SJCRH30 (cell line): ENCODE measurements at regions not wholly inside any gene's neighbourhood (a gene's known extent, or its start where the extent isn't known, plus 50 kb on each side); places are given as distances from the start of the nearest gene placed in this dataset.

Experiments
- DNase-seq, 2 experiments: peaks; one replicate each; pipeline ENCODE4 v3.0.0-alpha.2; 2015 to 2020
- H3K27ac ChIP-seq: fragments of 250-450 bp; sonication (Bioruptor Pico); 2 replicates; pipeline ENCODE4 v1.5.1; 2020; ENCODE audit warnings: mild to moderate bottlenecking, moderate library complexity
- H3K27me3 ChIP-seq: fragments of 250-450 bp; sonication (Bioruptor Pico); 2 replicates; pipeline ENCODE4 v1.5.1; 2020; ENCODE audit warnings: mild to moderate bottlenecking, moderate library complexity
- H3K36me3 ChIP-seq: fragments of 250-450 bp; sonication (Bioruptor Pico); 2 replicates; pipeline ENCODE4 v1.5.1; 2020; ENCODE audit warnings: mild to moderate bottlenecking, moderate library complexity
- H3K4me1 ChIP-seq: fragments of 250-450 bp; sonication (Bioruptor Pico); 2 replicates; pipeline ENCODE4 v1.5.1; 2020; ENCODE audit warnings: mild to moderate bottlenecking, moderate library complexity
- H3K4me3 ChIP-seq: fragments of 250-450 bp; sonication (Bioruptor Pico); 2 replicates; pipeline ENCODE4 v1.5.1; 2020; ENCODE audit warnings: mild to moderate bottlenecking, moderate library complexity
- H3K9me3 ChIP-seq: fragments of 250-450 bp; sonication (Bioruptor Pico); replicated peaks from 2 replicates; pipeline ENCODE4 v1.5.1; 2020; ENCODE audit warnings: mild to moderate bottlenecking, moderate library complexity

GRCh38 chr5:17426104-17426749 is 71.8 kb upstream of the TAF11L2 start:
- Histone ChIP-seq H3K36me3 (no peaks in the 10 kb centered on the region), H3K4me1 (no peaks in the 10 kb centered on the region), H3K4me3 (no peak overlapping the region), H3K27me3 (no peaks in the 10 kb centered on the region), H3K27ac (no peak overlapping the region), H3K9me3 (no peaks in the 10 kb centered on the region)
- DNase-seq, result no peak

- Histone ChIP-seq H3K4me1 (no peaks in the 10 kb centered on the region), H3K27me3 (no peaks in the 10 kb centered on the region), H3K36me3 (no peaks in the 10 kb centered on the region), H3K27ac (no peak overlapping the region), H3K4me3 (no peak overlapping the region), H3K9me3 (no peaks in the 10 kb centered on the region)
- no peak for DNase-seq
Measured at GRCh38 chr5:17428176-17428800, 69.7 kb upstream of the TAF11L2 start.

- Histone ChIP-seq H3K4me1 (no peaks in the 10 kb centered on the region), H3K4me3 (no peak overlapping the region), H3K27ac (no peak overlapping the region), H3K27me3 (no peaks in the 10 kb centered on the region), H3K36me3 (no peaks in the 10 kb centered on the region), H3K9me3 (no peaks in the 10 kb centered on the region)
- DNase-seq, result no peak
Measured at GRCh38 chr5:17429353-17429752, 68.7 kb upstream of the TAF11L2 start.

- H3K36me3 ChIP-seq, result no peaks in the 10 kb centered on the region
- H3K4me3 ChIP-seq, result no peak overlapping the region
- no peak overlapping the region for H3K27ac ChIP-seq
- H3K27me3 ChIP-seq, result no peaks in the 10 kb centered on the region
- no peak for DNase-seq
- H3K9me3 ChIP-seq, result no peaks in the 10 kb centered on the region
- no peaks in the 10 kb centered on the region for H3K4me1 ChIP-seq
Measured at GRCh38 chr5:17430241-17430640, 67.8 kb upstream of the TAF11L2 start.

- no peak overlapping the region for H3K4me3 ChIP-seq
- H3K4me1 ChIP-seq, result no peaks in the 10 kb centered on the region
- no peaks in the 10 kb centered on the region for H3K9me3 ChIP-seq
- no peaks in the 10 kb centered on the region for H3K36me3 ChIP-seq
- DNase-seq, result no peak
- no peak overlapping the region for H3K27ac ChIP-seq
- H3K27me3 ChIP-seq, result no peaks in the 10 kb centered on the region
Measured at GRCh38 chr5:17431272-17432050, 66.6 kb upstream of the TAF11L2 start.

GRCh38 chr5:17432569-17432968 is 65.5 kb upstream of the TAF11L2 start:
- Histone ChIP-seq H3K4me3 (no peak overlapping the region), H3K36me3 (no peaks in the 10 kb centered on the region), H3K4me1 (no peaks in the 10 kb centered on the region), H3K27ac (no peak overlapping the region), H3K9me3 (no peaks in the 10 kb centered on the region), H3K27me3 (no peaks in the 10 kb centered on the region)
- no peak for DNase-seq

GRCh38 chr5:17433406-17433805 is 64.6 kb upstream of the TAF11L2 start:
- no peak overlapping the region for H3K27ac ChIP-seq
- H3K36me3 ChIP-seq, result no peaks in the 10 kb centered on the region
- DNase-seq, result no peak
- H3K4me1 ChIP-seq, result no peaks in the 10 kb centered on the region
- no peaks in the 10 kb centered on the region for H3K9me3 ChIP-seq
- H3K27me3 ChIP-seq, result no peaks in the 10 kb centered on the region
- H3K4me3 ChIP-seq, result no peak overlapping the region

- Histone ChIP-seq H3K4me3 (no peak overlapping the region), H3K9me3 (no peaks in the 10 kb centered on the region), H3K27me3 (no peaks in the 10 kb centered on the region), H3K36me3 (no peaks in the 10 kb centered on the region), H3K4me1 (no peaks in the 10 kb centered on the region), H3K27ac (no peak overlapping the region)
- no peak for DNase-seq
Measured at GRCh38 chr5:17434982-17435381, 63.0 kb upstream of the TAF11L2 start.

GRCh38 chr5:17436350-17436749 is 61.7 kb upstream of the TAF11L2 start:
- no peak overlapping the region for H3K27ac ChIP-seq
- H3K27me3 ChIP-seq, result no peaks in the 10 kb centered on the region
- H3K4me3 ChIP-seq, result no peak overlapping the region
- no peaks in the 10 kb centered on the region for H3K4me1 ChIP-seq
- no peaks in the 10 kb centered on the region for H3K36me3 ChIP-seq
- no peak for DNase-seq
- no peaks in the 10 kb centered on the region for H3K9me3 ChIP-seq

GRCh38 chr5:17436761-17437221 is 61.2 kb upstream of the TAF11L2 start:
- no peak for DNase-seq
- H3K27ac ChIP-seq, result no peak overlapping the region
- H3K4me1 ChIP-seq, result no peaks in the 10 kb centered on the region
- H3K27me3 ChIP-seq, result no peaks in the 10 kb centered on the region
- H3K36me3 ChIP-seq, result no peaks in the 10 kb centered on the region
- no peaks in the 10 kb centered on the region for H3K9me3 ChIP-seq
- no peak overlapping the region for H3K4me3 ChIP-seq

- no peaks in the 10 kb centered on the region for H3K36me3 ChIP-seq
- H3K4me3 ChIP-seq, result no peak overlapping the region
- no peaks in the 10 kb centered on the region for H3K27me3 ChIP-seq
- no peak overlapping the region for H3K27ac ChIP-seq
- H3K9me3 ChIP-seq, result no peaks in the 10 kb centered on the region
- no peaks in the 10 kb centered on the region for H3K4me1 ChIP-seq
- DNase-seq, result no peak
Measured at GRCh38 chr5:17438027-17438426, 60.0 kb upstream of the TAF11L2 start.

GRCh38 chr5:17439956-17440355 is 58.1 kb upstream of the TAF11L2 start:
- Histone ChIP-seq H3K4me1 (no peaks in the 10 kb centered on the region), H3K27ac (no peak overlapping the region)
- DNase-seq, result no peak

GRCh38 chr5:17440766-17441165 is 57.3 kb upstream of the TAF11L2 start:
- Histone ChIP-seq H3K27ac (no peak overlapping the region), H3K4me1 (no peaks in the 10 kb centered on the region), H3K4me3 (no peak overlapping the region), H3K36me3 (no peaks in the 10 kb centered on the region), H3K27me3 (no peaks in the 10 kb centered on the region), H3K9me3 (no peaks in the 10 kb centered on the region)
- DNase-seq, result no peak

More at GRCh38 chr5:17439956-17440355, 58.1 kb upstream of the TAF11L2 start:
- Histone ChIP-seq H3K27me3 (no peaks in the 10 kb centered on the region), H3K9me3 (no peaks in the 10 kb centered on the region), H3K4me3 (no peak overlapping the region), H3K36me3 (no peaks in the 10 kb centered on the region)

GRCh38 chr5:17441351-17441750 is 56.7 kb upstream of the TAF11L2 start:
- Histone ChIP-seq H3K36me3 (no peaks in the 10 kb centered on the region), H3K4me3 (no peak overlapping the region), H3K27ac (no peak overlapping the region), H3K4me1 (no peaks in the 10 kb centered on the region), H3K27me3 (no peaks in the 10 kb centered on the region), H3K9me3 (no peaks in the 10 kb centered on the region)
- DNase-seq, result no peak

GRCh38 chr5:17443333-17444130 is 54.5 kb upstream of the TAF11L2 start:
- Histone ChIP-seq H3K36me3 (no peaks in the 10 kb centered on the region), H3K9me3 (no peaks in the 10 kb centered on the region), H3K4me1 (no peaks in the 10 kb centered on the region), H3K27me3 (no peaks in the 10 kb centered on the region), H3K4me3 (no peak overlapping the region), H3K27ac (no peak overlapping the region)
- DNase-seq, result no peak
